ENCODE measurements at regions not wholly inside any gene's neighbourhood (a gene's known extent, or its start where the extent isn't known, plus 50 kb on each side); places are given as distances from the start of the nearest gene placed in this dataset.
A peak's percentile ranks its signal among the peaks of the same experiment; 100 is the strongest.
"Not testable (repeated sequence)": the region's sequence is repeated elsewhere in the genome, so short reads cannot be mapped to it uniquely, and the experiment has no call there.

- TF ChIP-seq CTCF (IDR thresholded peaks at IDR 0.05; ENCODE audit: low read depth, low read length), result no peak
- Histone ChIP-seq H3K4me3 (ENCODE audit: low read depth, low read length) (0 out of 2 replicates have a peak overlapping the region, but pooled peaks have one; percentile 4), H3K27ac (ENCODE audit: low read depth, low read length) (no peak overlapping the region), H3K9me3 (ENCODE audit: control insufficient read depth, insufficient read depth, low read length) (no peaks in the 10 kb centered on the region), H3K27me3 (ENCODE audit: control insufficient read depth, insufficient read depth, low read length) (no peaks in the 10 kb centered on the region)
- ChIA-PET CTCF (no interaction called here), POLR2A (no interaction called here)
- DNase-seq (ENCODE audit: low read depth, low spot score), result no peak
Observed at GRCh38 chr13:71290963-71291841, 575.8 kb downstream of the DACH1 start.

- H3K27ac ChIP-seq (ENCODE audit: low read depth, low read length); DNase-seq (ENCODE audit: low read depth, low spot score); H3K4me3 ChIP-seq (ENCODE audit: low read depth, low read length); POLR2A ChIA-PET; CTCF ChIA-PET; H3K27me3 ChIP-seq (ENCODE audit: control insufficient read depth, insufficient read depth, low read length); H3K9me3 ChIP-seq (ENCODE audit: control insufficient read depth, insufficient read depth, low read length): not testable (repeated sequence)
Observed at GRCh38 chr13:71289980-71290379, 577.0 kb downstream of the DACH1 start.

- no peak for DNase-seq (ENCODE audit: low read depth, low spot score)
- Histone ChIP-seq H3K27ac (ENCODE audit: low read depth, low read length) (no peak overlapping the region), H3K27me3 (ENCODE audit: control insufficient read depth, insufficient read depth, low read length) (no peaks in the 10 kb centered on the region), H3K4me3 (ENCODE audit: low read depth, low read length) (no peak overlapping the region), H3K9me3 (ENCODE audit: control insufficient read depth, insufficient read depth, low read length) (no peaks in the 10 kb centered on the region)
- TF ChIP-seq CTCF (IDR thresholded peaks at IDR 0.05; ENCODE audit: low read depth, low read length), result no peak
- CTCF ChIA-PET, result interaction anchor here (0.9 kb wide), 1 partner anchor 387 kb away, joined by 5 read pairs; no protein-coding TSS in a partner anchor
- POLR2A ChIA-PET, result no interaction called here
Observed at GRCh38 chr13:71285700-71286099, 581.3 kb downstream of the DACH1 start.

GRCh38 chr13:71278512-71278911, 588.5 kb downstream of the DACH1 start:
- Histone ChIP-seq H3K4me3 (ENCODE audit: low read depth, low read length) (no peak overlapping the region), H3K9me3 (ENCODE audit: control insufficient read depth, insufficient read depth, low read length) (no peaks in the 10 kb centered on the region), H3K27ac (ENCODE audit: low read depth, low read length) (no peak overlapping the region), H3K27me3 (ENCODE audit: control insufficient read depth, insufficient read depth, low read length) (no peaks in the 10 kb centered on the region)
- no peak for DNase-seq (ENCODE audit: low read depth, low spot score)
- POLR2A ChIA-PET, result no interaction called here
- TF ChIP-seq CTCF (IDR thresholded peaks at IDR 0.05; ENCODE audit: low read depth, low read length), result no peak
- CTCF ChIA-PET, result no interaction called here

GRCh38 chr13:71274923-71275608, 591.9 kb downstream of the DACH1 start:
- no peak for TF ChIP-seq CTCF (IDR thresholded peaks at IDR 0.05; ENCODE audit: low read depth, low read length)
- H3K27me3 ChIP-seq (ENCODE audit: control insufficient read depth, insufficient read depth, low read length), result no peaks in the 10 kb centered on the region
- POLR2A ChIA-PET, result no interaction called here
- no peak overlapping the region for H3K4me3 ChIP-seq (ENCODE audit: low read depth, low read length)
- H3K27ac ChIP-seq (ENCODE audit: low read depth, low read length), result no peak overlapping the region
- CTCF ChIA-PET, result no interaction called here
- DNase-seq (ENCODE audit: low read depth, low spot score), result no peak
- H3K9me3 ChIP-seq (ENCODE audit: control insufficient read depth, insufficient read depth, low read length), result no peaks in the 10 kb centered on the region
